ENCODE measurements at regions not wholly inside any gene's neighbourhood (a gene's known extent, or its start where the extent isn't known, plus 50 kb on each side); places are given as distances from the start of the nearest gene placed in this dataset.
"Not testable (repeated sequence)": the region's sequence is repeated elsewhere in the genome, so short reads cannot be mapped to it uniquely, and the experiment has no call there.

- no peak overlapping the region for H3K4me3 ChIP-seq
- DNase-seq (ENCODE audit: low spot score), result no peak
- no peak overlapping the region for H3K27ac ChIP-seq
- TF ChIP-seq, protein P1, sequence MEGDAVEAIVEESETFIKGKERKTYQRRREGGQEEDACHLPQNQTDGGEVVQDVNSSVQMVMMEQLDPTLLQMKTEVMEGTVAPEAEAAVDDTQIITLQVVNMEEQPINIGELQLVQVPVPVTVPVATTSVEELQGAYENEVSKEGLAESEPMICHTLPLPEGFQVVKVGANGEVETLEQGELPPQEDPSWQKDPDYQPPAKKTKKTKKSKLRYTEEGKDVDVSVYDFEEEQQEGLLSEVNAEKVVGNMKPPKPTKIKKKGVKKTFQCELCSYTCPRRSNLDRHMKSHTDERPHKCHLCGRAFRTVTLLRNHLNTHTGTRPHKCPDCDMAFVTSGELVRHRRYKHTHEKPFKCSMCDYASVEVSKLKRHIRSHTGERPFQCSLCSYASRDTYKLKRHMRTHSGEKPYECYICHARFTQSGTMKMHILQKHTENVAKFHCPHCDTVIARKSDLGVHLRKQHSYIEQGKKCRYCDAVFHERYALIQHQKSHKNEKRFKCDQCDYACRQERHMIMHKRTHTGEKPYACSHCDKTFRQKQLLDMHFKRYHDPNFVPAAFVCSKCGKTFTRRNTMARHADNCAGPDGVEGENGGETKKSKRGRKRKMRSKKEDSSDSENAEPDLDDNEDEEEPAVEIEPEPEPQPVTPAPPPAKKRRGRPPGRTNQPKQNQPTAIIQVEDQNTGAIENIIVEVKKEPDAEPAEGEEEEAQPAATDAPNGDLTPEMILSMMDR (IDR thresholded peaks at IDR 0.05), result no peak
Observed at GRCh38 chr21:24561291-24561690, 1046.0 kb downstream of the MRPL39 start.

GRCh38 chr21:24552491-24552890, 1054.8 kb downstream of the MRPL39 start:
- TF ChIP-seq, protein P1 (IDR thresholded peaks at IDR 0.05), result no peak
- H3K27ac ChIP-seq, result no peak overlapping the region
- H3K4me3 ChIP-seq, result no peak overlapping the region
- DNase-seq (ENCODE audit: low spot score), result no peak

GRCh38 chr21:24545807-24546361, 1061.4 kb downstream of the MRPL39 start:
- Histone ChIP-seq H3K4me3 (no peak overlapping the region), H3K27ac (no peak overlapping the region)
- TF ChIP-seq, protein P1 (IDR thresholded peaks at IDR 0.05), result no peak
- no peak for DNase-seq (ENCODE audit: low spot score)

- H3K4me3 ChIP-seq, result no peak overlapping the region
- DNase-seq (ENCODE audit: low spot score), result no peak
- TF ChIP-seq, protein P1 (IDR thresholded peaks at IDR 0.05), result no peak
- no peak overlapping the region for H3K27ac ChIP-seq
Observed at GRCh38 chr21:24514081-24514733, 1093.1 kb downstream of the MRPL39 start.

DNA sequence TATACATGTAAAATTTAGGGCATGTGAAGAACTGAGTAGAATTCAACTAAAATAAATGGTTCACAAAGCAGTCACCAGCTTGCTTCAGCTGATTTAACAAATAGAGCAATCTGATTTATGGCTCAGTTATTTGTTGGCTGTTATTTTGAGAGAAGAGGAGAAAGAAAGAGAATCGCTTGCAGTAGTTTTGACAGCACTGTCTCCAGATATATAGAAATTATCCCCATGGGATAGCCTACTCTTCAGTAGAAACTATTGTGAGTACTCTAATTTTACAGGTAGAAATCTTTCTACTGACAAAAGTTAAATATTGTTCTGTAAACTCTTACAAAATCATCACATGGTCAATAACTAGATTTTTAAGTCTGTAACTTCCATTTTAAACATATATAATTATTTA, 1098.2 kb downstream of the MRPL39 start:
- Histone ChIP-seq H3K27ac (no peak overlapping the region), H3K4me3 (no peak overlapping the region)
- TF ChIP-seq, protein P1 (IDR thresholded peaks at IDR 0.05), result no peak
- no peak for DNase-seq (ENCODE audit: low spot score)

DNA sequence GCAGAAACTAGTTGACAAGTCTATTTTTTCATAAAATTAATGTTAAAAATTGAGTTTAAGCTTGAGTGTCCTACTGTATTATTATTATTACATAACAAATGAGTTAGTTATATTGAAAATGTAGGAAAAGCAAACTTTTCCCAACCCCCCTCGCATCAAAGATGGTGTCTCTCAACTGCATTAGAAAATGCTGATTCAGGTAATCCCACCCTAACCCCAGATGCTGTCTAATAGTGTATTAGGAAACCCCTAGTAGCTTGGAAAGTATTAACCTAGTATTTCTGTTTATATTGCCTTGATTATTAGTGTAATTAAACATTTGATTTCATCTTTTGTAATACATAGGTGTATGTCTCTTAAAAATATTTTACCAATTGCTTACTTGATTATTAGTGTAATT, 1120.3 kb downstream of the MRPL39 start:
- DNase-seq (ENCODE audit: low spot score), result no peak
- H3K4me3 ChIP-seq, result no peak overlapping the region
- no peak overlapping the region for H3K27ac ChIP-seq
- TF ChIP-seq, protein P1 (IDR thresholded peaks at IDR 0.05), result no peak

DNA sequence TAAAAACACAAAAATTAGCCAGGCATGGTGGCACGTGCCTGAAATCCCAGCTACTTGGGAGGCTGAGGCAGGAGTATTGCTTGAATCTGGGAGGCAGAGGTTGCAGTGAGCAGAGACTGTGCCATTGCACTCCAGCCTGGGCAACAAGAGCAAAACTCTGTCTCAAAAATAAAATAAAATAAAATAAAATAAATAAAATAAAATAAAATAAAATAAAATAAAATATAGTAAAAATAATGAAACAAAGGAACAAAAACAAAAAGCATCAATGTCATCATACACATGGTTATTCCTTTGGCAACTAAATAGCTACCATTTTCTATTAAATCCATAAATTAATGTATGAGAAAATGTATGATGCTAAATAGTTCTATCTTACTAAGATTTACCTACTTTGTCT, 1123.9 kb downstream of the MRPL39 start:
- H3K27ac ChIP-seq; DNase-seq (ENCODE audit: low spot score); H3K4me3 ChIP-seq: not testable (repeated sequence)
